SH-SY5Y (cell line): ENCODE measurements at regions not wholly inside any gene's neighbourhood (a gene's known extent, or its start where the extent isn't known, plus 50 kb on each side); places are given as distances from the start of the nearest gene placed in this dataset.

Experiments used
- GATA2 ChIP-seq: IDR thresholded peaks from 2 replicates; pipeline ENCODE4 v1.6.1; 2011; ENCODE audit warnings: mild to moderate bottlenecking, low read depth, low read length
- GATA3 ChIP-seq: IDR thresholded peaks from 2 replicates; pipeline ENCODE4 v1.6.1; 2011; ENCODE audit warnings: low read depth, mild to moderate bottlenecking, low read length, moderate library complexity

DNA sequence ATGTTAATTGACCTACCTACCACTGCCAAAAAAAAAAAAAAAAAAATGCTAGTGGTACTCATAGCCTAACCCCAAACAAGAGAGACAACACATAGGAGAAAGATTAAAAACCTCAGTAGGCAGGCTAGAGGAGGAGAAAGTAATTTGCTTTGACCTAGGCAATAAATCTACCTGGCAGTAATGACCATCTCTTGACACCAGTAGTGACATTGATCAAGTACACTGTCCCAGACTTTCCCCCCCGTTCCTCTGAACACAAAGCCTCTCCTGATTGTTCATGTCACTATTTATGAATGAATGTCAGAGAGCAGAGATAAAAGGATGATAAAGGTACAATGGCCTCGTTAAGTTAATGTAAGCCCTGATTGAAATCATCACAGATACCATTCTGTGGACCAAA, 746.8 kb downstream of the CBLN4 start:
- TF ChIP-seq GATA2 = no peak
- TF ChIP-seq GATA3 = no peak
